Epidermal melanocyte (primary cell): ENCODE measurements at regions not wholly inside any gene's neighbourhood (a gene's known extent, or its start where the extent isn't known, plus 50 kb on each side); places are given as distances from the start of the nearest gene placed in this dataset.

ENCODE experiments used
- DNase-seq: peaks from one replicate; pipeline ENCODE4 v3.0.0; 2011; ENCODE audit warnings: low spot score; ENCODE audit not compliant: insufficient read length

- no peak for DNase-seq
Observed at GRCh38 chr7:33754933-33755928, 150.1 kb upstream of the BMPER start.

GRCh38 chr7:33757050-33757449 is 148.3 kb upstream of the BMPER start:
- DNase-seq = no peak

DNA sequence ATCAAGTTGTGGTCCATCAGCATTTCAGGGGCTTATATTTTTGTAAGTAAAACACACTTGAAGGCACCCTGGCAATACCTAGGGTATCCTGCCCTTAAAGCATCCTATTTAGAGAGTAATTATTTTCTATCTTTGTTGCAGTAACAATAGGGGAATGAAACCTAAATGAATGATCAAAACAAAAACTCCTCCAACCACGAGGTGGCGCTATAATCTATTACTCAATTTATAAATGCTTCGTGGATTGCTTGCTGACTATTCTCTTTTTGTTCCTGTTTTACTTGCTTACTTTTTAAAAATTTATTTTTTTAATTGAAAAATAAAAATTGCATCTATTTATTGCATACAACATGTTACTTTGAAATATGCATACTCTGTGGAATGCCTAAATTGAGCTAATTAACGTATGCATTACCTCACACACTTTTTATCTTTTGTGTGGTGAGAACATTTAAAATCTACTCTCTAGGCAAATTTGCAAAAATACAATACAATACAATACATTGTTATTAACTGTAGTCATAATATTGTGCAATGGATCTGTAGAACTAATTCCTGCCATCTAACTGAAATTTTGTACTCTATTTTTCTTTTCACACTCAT is 147.7 kb upstream of the BMPER start:
- DNase-seq = no peak

GRCh38 chr7:33760146-33760545 is 145.2 kb upstream of the BMPER start:
- no peak for DNase-seq

DNA sequence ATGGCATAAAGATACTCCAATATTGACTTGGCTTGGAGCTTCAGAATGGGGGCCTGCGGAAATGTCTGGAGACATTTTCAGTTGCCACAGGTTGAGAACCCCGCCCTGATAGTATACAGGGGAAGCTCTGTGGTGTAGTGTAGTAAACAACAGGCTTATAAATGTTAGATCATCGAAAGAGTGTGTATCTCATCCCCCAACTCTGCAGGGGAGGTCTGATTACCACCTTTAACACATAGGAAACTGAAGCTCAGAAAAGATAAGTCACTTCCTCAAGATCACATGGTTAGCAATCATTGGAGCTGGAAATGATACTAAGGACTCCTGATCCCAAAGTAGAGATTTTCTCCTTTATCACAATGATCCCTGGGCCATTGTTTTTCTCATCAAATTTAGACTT is 144.5 kb upstream of the BMPER start:
- DNase-seq = no peak

- DNase-seq = no peak
Observed at GRCh38 chr7:33761449-33762080, 143.8 kb upstream of the BMPER start.

DNA sequence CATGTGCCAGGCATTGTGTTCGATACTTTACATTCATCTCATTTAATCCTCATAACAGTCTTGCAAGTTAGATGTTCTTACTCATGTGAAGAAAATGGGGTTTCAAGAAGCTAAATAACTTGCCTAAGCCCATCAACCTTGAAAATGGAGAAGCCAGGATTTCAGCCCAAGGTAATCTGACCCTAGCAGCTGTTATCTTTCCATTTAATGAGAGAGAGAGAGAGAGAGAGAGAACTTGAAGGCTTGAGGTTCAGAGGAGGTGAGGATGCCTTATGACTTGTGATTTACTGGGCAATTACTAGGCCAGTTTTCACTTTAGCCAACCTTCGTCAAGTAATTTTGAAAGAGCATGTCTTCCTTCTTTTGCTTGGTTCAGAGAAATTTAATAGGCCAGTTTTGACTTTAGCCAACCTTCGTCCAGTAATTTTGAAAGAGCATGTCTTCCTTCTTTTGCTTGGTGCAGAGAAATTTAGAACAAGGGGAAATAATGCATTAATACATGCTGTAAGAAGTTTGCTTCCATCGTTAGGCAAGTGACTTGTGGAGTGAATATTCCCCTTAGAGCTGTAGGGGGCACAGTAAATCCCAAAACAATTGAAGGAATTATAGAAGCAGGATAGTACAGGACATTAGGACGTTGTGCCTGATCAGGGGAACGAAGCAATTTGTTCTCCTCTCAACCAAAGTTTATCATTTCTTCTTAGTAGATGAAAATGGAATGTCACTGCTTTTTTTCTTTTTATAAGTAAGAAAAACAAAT is 143.0 kb upstream of the BMPER start:
- no peak for DNase-seq

DNA sequence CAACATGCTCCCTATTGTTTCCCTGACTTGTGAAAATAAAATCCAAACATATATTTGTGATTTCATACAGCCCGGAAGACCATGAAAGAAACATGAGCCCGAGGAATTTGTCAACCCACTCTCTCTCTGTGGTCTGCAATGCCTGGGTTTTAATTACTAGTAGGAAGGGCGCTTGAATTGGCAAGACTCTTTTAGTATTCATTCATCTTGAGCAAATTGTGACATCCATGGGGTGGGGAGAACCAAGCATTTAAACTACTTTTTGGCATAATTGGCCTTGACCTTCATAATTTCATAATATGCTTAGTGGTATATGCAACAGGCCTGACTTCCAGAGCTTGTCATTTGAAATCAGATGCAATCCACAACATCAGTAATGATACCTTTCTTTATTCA is 142.4 kb upstream of the BMPER start:
- DNase-seq = no peak

DNA sequence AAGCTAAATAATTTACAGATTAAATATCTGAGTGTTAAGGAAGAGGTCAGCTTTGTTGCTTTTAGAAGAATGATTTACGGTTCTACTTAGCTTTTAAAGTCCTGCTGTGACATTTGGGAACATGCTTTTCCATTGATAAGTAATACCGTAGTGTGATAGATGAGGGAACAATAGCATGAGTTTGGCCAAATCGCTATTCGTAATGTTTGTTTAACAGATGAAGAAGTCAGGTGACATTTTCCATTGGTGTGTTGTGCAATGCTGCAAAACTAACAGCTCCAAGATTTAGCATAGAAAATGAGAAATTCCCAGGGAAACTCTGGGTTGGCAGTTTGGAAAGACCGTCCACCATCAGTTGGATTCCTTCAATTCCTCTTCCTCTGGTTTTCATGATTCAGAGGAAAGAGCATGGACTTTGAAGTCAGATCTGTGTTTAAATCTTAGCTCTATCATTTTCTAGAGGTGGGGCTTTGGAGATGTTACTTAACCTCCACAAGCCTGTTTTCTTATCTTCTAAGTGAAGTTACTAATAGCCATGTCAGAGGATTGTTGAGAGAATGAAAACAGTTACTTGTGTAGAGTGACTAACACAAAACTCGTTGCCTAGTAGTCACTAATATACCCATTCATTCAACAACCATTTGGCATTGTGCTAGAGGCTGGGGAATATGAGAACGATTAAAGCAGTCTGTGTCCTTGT is 140.4 kb upstream of the BMPER start:
- no peak for DNase-seq

GRCh38 chr7:33766405-33766804 is 138.9 kb upstream of the BMPER start:
- no peak for DNase-seq

GRCh38 chr7:33769930-33770329 is 135.4 kb upstream of the BMPER start:
- no peak for DNase-seq

- DNase-seq = no peak
Observed at GRCh38 chr7:33770576-33770975, 134.8 kb upstream of the BMPER start.

DNA sequence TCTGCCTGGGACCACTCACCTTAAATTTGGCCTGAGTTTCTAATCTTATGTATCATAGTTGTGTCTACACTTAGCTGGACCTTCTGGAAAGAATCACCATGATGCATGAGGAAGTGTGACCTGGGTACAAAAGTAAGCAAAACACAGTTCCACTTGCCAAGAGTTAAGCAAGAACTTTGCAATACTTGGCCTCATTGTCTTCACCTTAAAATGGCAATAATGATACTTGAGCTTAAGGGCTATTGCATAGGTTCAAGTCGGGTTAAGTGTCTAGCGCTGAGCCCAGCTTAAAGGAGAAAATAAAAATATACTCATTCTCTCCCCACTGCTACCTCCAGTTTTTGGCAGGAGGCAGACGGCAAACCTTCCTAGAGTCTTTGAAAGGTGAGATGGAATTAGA is 133.9 kb upstream of the BMPER start:
- DNase-seq = no peak

DNA sequence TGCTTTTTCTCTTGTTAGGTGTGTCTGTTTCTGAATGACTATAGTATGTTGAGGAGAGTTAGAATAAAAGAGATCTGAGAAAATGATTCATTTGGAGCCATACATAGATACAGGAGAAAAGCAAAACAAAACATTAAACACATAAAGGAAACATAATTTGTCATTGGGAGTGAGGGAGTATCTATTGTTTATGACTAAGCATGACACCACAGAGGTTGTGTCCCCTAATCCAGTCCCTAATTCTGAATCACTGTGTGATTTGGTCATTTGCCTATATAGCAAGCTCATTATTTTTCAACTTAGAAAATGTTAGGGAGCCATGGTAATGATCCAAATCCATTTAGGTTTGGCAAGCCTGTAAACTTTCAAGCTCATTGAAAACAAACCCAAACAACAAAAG is 132.3 kb upstream of the BMPER start:
- no peak for DNase-seq

DNA sequence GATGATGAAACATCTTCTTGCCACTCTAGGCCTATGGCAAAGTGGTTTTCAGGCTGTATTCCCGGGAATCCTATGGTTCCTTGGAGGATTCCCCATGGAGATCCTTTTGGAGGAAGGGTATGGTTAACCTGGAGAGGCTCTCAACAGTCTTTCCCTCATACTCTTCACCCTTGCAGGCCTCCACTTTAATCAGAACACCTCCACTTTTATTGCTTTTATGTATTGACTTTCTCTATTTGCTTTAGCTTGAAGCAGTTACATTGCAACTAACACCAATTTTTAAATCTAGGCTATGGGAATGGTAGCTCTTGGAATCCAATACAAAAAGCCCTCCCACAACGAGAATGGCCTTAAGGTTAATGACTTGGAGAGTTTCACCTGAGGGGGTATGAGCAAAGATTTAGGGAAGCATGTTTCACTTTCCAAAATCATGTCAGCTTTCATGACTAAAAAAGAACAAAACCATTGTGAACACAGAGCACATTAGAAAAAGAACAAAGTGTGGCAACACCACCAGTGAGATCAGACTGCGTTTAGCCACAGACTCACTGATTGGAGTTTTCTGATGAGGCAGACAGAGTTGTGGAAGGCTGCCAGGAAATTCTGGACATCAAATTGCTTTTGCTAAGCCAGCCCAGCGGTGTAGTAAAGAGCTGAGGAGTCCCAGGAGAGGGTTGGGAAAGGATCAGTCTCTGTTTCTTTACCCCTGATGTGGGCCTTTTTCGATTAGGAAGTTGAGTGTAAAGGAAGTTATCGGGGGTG is 130.4 kb upstream of the BMPER start:
- DNase-seq = no peak

DNA sequence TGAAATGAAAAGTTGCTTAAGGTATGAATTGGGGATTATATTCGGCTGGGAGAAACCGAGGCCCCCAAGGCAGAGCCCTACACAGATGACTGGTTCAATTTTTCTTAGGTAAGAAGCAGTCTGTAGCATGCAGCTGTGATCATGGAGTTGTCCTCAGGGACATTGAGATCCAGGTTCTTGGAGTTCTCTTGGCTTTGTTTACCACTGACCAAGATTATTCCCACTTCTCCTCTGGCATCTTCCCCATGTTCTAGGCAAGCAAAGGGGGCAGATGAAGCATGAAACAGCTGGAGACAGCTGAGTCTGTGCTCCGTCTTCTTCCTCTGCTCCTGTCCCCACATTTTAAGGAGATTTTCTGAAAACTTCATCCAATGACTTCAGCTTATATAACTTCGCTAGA is 129.5 kb upstream of the BMPER start:
- no peak for DNase-seq

DNA sequence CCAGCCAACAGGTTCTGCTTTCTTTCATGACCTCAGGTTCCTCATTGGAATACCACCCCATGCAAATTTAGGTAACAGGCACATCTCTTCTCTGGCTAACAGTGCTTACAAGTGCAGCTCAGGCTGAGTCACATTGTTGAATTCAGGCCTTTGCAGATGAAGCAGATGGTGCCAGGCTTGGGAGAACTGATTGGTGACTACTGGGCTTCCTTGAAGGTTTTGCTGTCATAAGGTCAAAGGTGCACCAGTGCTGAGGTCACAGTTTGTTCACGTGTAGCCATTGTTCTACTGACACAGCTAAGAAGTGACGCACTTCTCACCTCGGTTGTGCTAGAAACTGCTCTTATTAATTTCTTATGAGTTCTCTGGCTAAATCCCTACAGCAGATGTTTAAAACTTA is 128.6 kb upstream of the BMPER start:
- no peak for DNase-seq

DNA sequence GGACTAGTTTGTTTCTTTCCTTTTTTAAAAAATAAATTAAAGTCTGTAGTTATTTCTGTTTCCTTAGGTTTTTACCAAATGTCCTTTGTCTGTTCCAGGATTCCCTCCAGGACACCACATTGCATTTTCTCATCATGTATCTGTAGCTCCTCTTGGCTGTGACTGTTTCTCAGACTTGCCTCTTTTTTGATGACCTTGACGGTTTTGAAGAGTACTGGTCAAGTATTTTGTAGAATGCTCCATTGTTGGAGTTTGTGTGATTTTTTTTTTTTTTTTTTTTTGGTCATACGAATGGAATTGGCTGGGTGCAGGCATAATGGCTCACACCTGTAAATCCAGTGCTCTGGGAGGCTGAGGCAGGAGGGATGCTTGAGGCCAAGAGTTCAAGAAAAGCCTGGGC is 127.1 kb upstream of the BMPER start:
- no peak for DNase-seq

GRCh38 chr7:33779216-33779615 is 126.1 kb upstream of the BMPER start:
- no peak for DNase-seq

DNA sequence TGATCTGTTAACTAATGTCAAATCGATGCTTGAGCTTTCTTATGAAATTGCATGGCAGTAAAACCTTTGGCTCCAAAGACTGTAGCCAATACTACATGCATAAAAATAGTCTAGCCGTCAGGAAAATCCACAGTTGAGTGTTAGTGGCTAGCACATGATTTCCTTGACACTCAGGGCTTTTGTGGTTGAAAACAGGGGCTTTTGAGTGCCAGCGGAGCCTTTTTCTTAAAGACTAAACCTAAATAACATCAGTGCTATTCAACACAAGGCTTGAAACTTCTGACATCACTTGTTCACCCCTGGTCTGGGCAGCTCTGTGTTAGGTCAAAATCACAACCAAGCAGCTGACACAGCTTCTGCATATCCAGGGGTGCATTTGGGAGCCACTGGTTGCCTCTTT is 124.2 kb upstream of the BMPER start:
- no peak for DNase-seq
